Testis (tissue), 2 donors: ENCODE measurements at regions not wholly inside any gene's neighbourhood (a gene's known extent, or its start where the extent isn't known, plus 50 kb on each side); places are given as distances from the start of the nearest gene placed in this dataset.

Experiments used
- POLR2A ChIP-seq: fragments of 450-650 bp; IDR thresholded peaks from one replicate; pipeline ENCODE4 v1.6.1; 2017; ENCODE audit warnings: antibody characterized with exemption, mild to moderate bottlenecking, moderate library complexity
- TF ChIP-seq, protein P1 (sequence below), 3 experiments: fragments of 450-650 bp in 2 of 3; fragments of 200-600 bp in 1 of 3; sonication (generic) in 1 of 3; IDR thresholded peaks; one replicate each; pipeline ENCODE4 v1.5.1; 2016 to 2019; ENCODE audit warnings: antibody characterized with exemption in 3 of 3, mild to moderate bottlenecking in 2 of 3, moderate library complexity in 1 of 3

DNA sequence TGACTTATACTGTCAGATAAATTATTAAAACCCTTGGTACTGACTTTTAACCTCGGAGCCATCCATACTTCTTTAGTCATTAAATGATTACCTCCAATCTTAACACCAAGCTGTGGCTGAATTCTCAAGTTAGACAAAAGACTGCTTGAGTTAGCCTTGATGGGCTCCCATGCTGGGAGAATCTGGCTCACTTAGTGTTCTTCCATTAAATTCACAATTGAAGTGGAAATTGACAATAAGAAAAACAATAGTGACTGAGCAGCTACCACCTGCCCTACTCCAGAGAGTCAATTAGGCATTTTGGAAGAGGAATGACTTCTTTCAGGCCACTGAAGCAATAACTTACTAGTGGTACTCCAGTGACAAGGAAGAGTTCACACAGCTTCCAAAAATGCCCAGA, 503.0 kb upstream of the CPXCR1 start:
- no peak for TF ChIP-seq POLR2A
- TF ChIP-seq, protein P1, sequence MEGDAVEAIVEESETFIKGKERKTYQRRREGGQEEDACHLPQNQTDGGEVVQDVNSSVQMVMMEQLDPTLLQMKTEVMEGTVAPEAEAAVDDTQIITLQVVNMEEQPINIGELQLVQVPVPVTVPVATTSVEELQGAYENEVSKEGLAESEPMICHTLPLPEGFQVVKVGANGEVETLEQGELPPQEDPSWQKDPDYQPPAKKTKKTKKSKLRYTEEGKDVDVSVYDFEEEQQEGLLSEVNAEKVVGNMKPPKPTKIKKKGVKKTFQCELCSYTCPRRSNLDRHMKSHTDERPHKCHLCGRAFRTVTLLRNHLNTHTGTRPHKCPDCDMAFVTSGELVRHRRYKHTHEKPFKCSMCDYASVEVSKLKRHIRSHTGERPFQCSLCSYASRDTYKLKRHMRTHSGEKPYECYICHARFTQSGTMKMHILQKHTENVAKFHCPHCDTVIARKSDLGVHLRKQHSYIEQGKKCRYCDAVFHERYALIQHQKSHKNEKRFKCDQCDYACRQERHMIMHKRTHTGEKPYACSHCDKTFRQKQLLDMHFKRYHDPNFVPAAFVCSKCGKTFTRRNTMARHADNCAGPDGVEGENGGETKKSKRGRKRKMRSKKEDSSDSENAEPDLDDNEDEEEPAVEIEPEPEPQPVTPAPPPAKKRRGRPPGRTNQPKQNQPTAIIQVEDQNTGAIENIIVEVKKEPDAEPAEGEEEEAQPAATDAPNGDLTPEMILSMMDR (IDR thresholded peaks at IDR 0.05): no peak
